ENCODE measurements at regions not wholly inside any gene's neighbourhood (a gene's known extent, or its start where the extent isn't known, plus 50 kb on each side); places are given as distances from the start of the nearest gene placed in this dataset.
"Not testable (repeated sequence)": the region's sequence is repeated elsewhere in the genome, so short reads cannot be mapped to it uniquely, and the experiment has no call there.

GRCh38 chr7:73918926-73919693 is 58.2 kb downstream of the TMEM270 start:
- intact Hi-C loops (cut with DNase I): loop anchor here in 1 of 2 donors (1.0 kb wide), 1 partner anchor 11 kb away; no protein-coding TSS in a partner anchor
- no peak overlapping the region for H3K27ac ChIP-seq
- no peaks in the 10 kb centered on the region for H3K4me1 ChIP-seq
- H3K36me3 ChIP-seq (ENCODE audit: insufficient read depth in 1 of 2, low read depth in 1 of 2): no peaks in the 10 kb centered on the region
- H3K9me3 ChIP-seq: no peaks in the 10 kb centered on the region
- no peak for DNase-seq
- 78 to 83% (median 82%) methylated on average over 17 to 18 of the region's 18 CpGs for WGBS, 3 donors
- H3K27me3 ChIP-seq (ENCODE audit: insufficient read depth in 3 of 3, low read length in 2 of 3): peaks cover 0 to 6% (median 0%) of the 10 kb centered on the region in 3 donors
- no peak for TF ChIP-seq CTCF (IDR thresholded peaks at IDR 0.05)
- ATAC-seq: no peak
- no peak overlapping the region for H3K4me3 ChIP-seq

GRCh38 chr7:73919694-73920375 is 58.9 kb downstream of the TMEM270 start:
- Histone ChIP-seq H3K9me3 (no peaks in the 10 kb centered on the region), H3K27ac (no peak overlapping the region), H3K4me3 (no peak overlapping the region), H3K36me3 (ENCODE audit: insufficient read depth in 1 of 2, low read depth in 1 of 2) (no peaks in the 10 kb centered on the region), H3K4me1 (no peaks in the 10 kb centered on the region), H3K27me3 (ENCODE audit: insufficient read depth in 3 of 3, low read length in 2 of 3) (peaks cover 0 to 6% (median 0%) of the 10 kb centered on the region in 3 donors)
- no peak for ATAC-seq
- intact Hi-C loops (cut with DNase I): loop anchor here in 1 of 2 donors (1.0 kb wide), 1 partner anchor 12 kb away; no protein-coding TSS in a partner anchor
- no peak for DNase-seq
- no peak for TF ChIP-seq CTCF (IDR thresholded peaks at IDR 0.05)
- 82 to 86% (median 84%) methylated on average over 8 to 9 of the region's 9 CpGs for WGBS, 3 donors

- no peaks in the 10 kb centered on the region for H3K4me1 ChIP-seq
- H3K27ac ChIP-seq: no peak overlapping the region
- no peaks in the 10 kb centered on the region for H3K36me3 ChIP-seq (ENCODE audit: insufficient read depth in 1 of 2, low read depth in 1 of 2)
- intact Hi-C loops (cut with DNase I): no loop called here
- no peaks in the 10 kb centered on the region for H3K9me3 ChIP-seq
- 88 to 93% (median 91%) methylated on average over 22 of the region's 22 CpGs for WGBS, 3 donors
- H3K27me3 ChIP-seq (ENCODE audit: insufficient read depth in 3 of 3, low read length in 2 of 3): peaks cover 0 to 6% (median 0%) of the 10 kb centered on the region in 3 donors
- ATAC-seq (no peak), DNase-seq (no peak)
- no peak overlapping the region for H3K4me3 ChIP-seq
- no peak for TF ChIP-seq CTCF (IDR thresholded peaks at IDR 0.05)
These were observed 59.6 kb downstream of the TMEM270 start for GRCh38 chr7:73920406-73921134.

GRCh38 chr7:73921623-73922528 is 60.9 kb downstream of the TMEM270 start:
- Histone ChIP-seq H3K36me3 (ENCODE audit: insufficient read depth in 1 of 2, low read depth in 1 of 2) (no peaks in the 10 kb centered on the region), H3K27me3 (ENCODE audit: insufficient read depth in 3 of 3, low read length in 2 of 3) (peaks cover 0 to 6% (median 0%) of the 10 kb centered on the region in 3 donors), H3K4me1 (no peaks in the 10 kb centered on the region), H3K9me3 (peaks cover 3% of the 10 kb centered on the region), H3K4me3 (no peak overlapping the region), H3K27ac (no peak overlapping the region)
- TF ChIP-seq CTCF (IDR thresholded peaks at IDR 0.05): no peak
- ATAC-seq: peak in 2 of 4 donors; percentile 27 to 53
- WGBS, 3 donors: 33 to 38% (median 37%) methylated on average over 15 of the region's 15 CpGs
- DNase-seq: no peak
- intact Hi-C loops (cut with DNase I): no loop called here

GRCh38 chr7:73928644-73929043 is 67.7 kb downstream of the TMEM270 start:
- intact Hi-C loops (cut with DNase I); H3K36me3 ChIP-seq (ENCODE audit: insufficient read depth in 1 of 2, low read depth in 1 of 2); ATAC-seq; DNase-seq; H3K4me3 ChIP-seq; H3K27ac ChIP-seq; H3K4me1 ChIP-seq; H3K9me3 ChIP-seq; H3K27me3 ChIP-seq (ENCODE audit: insufficient read depth in 3 of 3, low read length in 2 of 3): not testable (repeated sequence)
- 81 to 87% (median 83%) methylated on average over 9 of the region's 9 CpGs for WGBS, 3 donors
